ENCODE measurements at regions not wholly inside any gene's neighbourhood (a gene's known extent, or its start where the extent isn't known, plus 50 kb on each side); places are given as distances from the start of the nearest gene placed in this dataset.

DNA sequence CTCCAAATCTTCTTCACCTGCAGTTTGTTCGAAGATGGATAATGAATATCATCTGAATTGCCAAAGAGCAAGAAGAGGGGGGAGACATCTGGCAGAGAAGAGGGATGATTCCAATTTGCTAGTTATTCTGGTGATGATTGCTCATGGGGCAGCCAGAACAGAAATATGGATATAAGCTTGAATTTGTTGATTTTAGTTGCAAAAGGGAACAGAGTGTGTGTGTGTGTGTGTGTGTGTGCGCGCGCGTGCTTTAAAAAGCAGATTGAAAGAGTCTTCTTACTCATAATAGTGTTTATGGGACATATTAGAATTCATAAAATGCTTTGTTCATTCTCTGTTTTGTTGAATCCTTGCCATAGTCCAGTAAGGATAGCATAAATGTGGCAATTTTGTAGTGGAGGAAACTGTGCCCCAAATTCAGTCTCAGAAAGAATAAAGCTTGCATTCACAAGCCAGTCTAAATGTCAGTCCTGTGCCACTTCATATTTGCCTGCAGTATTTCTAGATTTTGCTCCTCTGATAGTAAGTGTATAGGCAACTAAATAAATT is 436.3 kb upstream of the KLF4 start:
- DNase-seq (ENCODE audit: low spot score), result no peak

DNA sequence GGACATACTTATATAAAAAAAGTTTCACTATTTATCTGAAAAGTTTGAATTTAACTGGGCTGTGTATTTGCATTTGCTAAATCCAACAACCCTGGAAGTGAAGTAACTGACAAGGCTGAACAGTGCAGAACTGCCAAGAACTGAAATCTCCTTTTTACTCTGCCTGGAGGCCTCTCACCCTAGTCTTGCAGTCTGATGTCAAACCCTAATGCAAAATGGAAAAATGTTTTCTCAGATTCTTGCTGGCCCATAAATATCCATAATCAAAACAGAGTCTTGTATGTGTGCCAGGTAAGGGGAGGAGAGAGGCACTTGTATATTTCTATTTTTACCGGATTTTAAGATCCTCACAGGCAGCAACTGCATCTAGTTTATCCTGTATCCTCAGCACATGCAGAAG is 432.7 kb upstream of the KLF4 start:
- DNase-seq (ENCODE audit: low spot score), result no peak

DNA sequence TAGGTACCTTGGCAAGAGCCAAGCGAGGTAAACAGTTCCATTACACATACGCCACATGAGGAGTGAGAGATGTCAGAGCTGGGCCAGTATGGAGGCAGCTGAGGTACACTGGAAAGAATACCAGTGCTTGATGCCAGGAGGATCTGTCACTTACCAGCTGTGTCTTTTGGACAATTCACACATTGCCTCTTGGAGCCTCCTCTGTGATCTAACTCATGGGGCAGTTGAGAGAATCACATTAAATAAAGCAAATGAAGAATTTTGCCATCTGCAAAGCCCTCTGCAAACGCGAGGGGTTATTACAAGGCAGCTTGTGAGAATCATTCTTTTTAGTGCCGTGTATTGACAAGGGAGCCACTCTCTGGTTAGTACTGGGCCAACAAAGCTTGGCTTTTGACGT is 429.7 kb upstream of the KLF4 start:
- DNase-seq (ENCODE audit: low spot score), result no peak

DNA sequence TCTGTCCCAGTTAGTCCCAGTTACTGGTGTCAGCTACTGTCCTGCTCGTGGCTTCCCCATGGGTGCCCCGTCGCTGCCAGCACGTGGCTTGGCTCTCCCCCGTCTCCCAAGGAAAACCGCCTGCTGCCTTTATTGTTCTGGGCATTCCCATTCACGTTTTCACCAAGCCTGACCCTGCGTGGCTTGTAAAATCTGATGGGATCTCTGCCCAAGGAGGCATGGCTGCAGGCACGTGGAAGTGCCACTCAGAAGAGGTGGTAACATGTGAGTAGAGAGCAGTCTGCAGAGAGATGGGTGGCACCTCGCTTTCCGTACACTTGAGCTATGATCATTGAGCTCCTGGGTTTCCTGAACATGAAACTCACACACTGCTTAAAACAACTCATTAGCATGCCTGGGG is 429.2 kb upstream of the KLF4 start:
- DNase-seq (ENCODE audit: low spot score), result no peak

DNA sequence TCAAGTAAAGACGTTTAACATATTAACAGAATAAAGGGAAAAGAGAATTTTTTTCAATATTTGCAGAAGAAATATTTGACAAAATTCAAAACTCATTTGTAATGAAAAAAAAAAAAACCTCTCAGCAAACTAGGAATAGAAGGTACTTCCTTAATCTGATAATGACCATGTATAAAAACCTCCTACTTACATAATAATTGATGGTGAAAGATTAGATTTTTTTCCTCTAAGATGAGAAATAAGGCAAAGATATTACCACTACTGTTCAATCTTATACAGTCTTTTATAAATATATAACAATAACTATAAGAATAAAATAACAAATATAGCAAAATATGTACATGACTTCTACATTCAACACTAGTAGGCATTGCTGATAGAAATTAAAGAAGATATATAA is 424.6 kb upstream of the KLF4 start:
- DNase-seq (ENCODE audit: low spot score), result no peak

DNA sequence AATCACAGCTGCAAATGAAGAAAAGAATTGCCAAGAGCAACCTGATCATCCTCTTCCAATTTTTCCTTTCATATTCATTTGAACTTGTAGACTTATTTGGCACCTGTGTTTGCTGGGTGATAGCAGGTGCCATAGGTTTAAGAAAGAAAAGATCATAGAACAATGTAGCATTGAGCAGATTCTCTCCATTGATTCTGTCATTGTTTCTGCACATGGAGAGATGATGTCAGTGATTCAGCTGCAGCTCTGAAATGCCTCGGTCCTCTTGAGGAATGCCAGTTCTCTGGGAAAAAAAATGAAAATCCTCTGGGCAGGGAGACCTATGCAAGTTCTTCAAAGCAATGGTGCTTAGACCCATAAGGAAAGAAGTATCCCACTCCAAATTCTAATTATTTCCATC is 418.1 kb upstream of the KLF4 start:
- no peak for DNase-seq (ENCODE audit: low spot score)

DNA sequence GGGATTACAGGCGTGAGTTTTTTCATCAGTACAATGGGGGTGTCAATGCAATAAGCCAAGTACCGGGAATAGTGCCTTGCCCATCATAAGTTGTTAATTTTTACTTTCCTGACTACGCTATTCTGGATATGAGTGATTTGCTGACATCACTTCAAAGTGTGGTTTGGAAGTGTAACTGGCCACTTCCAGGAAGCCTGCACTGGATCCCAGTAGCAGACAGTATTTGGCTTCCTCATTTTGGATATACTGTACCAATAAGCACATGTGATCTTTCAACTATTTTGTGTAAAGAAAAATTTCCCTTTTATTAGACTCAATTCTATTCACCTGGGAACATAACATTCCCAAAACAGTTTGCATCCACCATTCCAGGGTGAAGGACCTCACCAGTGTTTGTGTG is 417.7 kb upstream of the KLF4 start:
- no peak for DNase-seq (ENCODE audit: low spot score)

DNA sequence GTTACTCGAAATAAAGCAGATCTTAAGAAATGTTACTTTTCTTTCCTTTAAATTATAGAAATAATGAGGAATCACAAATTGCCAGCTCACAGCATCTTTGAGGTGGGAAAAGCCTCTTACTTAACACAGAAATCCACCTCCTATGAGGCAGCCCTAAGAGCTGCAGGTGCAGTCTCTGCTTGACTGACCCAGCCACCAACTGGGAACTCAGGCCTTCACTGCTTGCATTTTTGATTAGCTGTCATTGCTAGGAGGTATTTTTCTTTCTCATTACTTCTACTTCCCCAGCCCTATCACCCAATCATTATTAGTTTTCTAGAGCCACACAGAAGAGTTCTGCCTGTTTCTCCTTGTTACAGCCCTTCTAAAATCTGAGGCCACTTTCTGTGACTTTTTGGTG is 416.5 kb upstream of the KLF4 start:
- no peak for DNase-seq (ENCODE audit: low spot score)

DNA sequence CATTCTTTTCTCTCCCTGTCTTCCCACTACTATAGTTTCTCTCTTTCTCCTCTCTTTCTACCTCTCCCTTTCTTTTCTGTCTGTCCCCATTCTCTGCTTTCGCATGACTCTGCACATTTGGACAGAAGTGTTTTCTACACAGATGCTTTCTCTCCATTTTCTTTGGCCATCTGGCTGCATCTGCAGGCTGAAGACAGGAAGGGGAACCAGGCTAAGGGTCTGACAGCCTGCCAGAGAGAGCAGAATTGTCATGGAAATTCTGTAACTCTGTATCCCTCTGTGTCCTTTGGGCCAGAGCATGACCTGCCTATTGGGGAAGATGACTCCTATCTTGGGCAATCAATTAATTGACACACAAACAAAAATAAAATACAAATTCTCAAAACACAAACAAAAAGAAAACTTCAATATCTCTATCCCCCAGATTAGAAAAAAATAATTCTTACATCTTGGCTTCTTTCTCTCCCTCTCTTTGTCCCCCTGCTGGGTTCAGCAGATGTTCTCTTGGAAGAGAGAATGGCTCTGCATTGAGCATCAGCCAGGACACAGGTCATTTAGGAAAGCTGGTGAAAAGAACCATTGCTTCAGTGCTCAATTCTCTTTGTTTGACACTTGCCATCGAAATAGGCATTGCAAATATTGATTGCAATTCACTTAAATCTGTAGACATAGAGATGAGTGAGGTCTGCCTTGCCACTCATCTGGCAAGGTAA is 415.9 kb upstream of the KLF4 start:
- DNase-seq (ENCODE audit: low spot score), result no peak

DNA sequence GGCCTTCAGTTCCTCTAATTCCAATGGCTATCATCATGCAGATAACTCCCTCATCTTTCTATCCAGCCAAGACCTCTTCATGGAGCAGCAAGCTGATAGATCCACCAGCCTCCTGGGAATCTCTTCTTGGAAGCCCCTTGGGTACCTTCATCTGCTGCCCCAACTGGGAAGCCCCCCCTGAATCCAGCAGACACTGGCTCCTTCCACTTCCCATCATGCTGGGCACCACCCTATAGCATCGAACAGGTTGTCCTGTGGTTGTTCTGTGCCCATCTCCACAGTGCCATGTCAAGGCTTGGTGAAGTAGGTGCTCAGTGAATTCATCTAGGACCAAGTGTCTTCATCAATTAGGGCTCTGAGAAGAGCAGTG is 410.4 kb upstream of the KLF4 start:
- DNase-seq (ENCODE audit: low spot score), result no peak

DNA sequence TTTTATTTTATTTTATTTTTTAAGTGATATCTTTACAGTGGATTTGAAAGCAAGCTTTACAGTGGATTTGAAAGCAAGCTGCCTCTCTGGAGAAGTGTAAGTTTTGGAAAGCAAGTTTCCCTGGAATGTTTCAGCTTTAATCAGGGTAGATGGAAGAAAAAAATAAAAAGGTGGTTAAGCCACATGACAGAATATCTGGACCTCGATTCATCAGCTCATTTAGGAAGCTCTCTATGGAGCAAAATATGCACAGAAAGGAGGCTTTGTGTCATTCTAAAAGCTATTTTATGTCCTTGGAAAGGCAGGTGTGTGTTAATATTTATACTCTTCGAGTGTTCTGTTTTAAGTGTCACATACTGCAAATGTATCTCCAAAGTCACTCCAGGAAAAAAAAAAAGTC is 409.2 kb upstream of the KLF4 start:
- no peak for DNase-seq (ENCODE audit: low spot score)

DNA sequence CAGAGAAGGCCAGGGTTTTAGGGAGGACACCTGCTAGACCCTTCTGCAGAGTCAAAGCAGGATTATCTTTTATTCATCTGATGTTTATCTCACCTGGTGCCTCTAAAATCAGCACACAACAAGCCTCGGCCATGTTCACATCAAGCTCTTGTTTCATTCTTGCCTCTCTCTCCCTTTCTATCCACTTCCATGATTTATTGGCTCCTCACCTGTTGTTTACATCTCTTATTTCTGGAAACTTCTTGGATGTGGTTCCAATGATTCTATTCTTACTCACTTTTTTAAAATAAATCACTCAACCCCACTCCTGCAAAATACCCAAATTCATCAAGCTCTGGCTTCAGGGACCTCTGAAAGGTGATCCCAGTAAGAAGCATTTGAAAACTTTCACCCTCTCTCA is 407.0 kb upstream of the KLF4 start:
- no peak for DNase-seq (ENCODE audit: low spot score)

DNA sequence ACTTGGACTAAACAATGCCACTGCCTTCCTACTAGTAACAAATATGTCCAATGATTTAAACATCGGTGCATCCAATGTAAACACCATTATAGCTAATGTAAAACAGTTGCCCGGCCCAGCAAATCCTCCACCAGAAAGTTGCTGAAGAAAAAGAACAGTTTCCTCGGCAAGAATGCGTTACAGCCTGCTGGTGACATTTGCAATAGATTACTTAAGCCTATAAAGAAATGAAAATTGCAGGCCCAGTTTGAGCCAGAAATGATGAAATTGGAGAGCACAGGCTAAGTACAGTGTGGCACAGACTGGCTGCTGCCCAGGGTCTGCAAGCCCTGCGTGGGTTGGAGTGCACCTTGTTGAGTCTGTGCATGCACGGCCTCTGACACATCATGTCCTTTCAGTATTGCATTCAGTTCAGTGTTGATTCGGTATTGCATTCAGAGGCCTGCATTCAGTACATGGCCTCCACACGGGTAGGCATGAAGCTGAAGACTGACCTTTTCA is 406.0 kb upstream of the KLF4 start:
- no peak for DNase-seq (ENCODE audit: low spot score)

DNA sequence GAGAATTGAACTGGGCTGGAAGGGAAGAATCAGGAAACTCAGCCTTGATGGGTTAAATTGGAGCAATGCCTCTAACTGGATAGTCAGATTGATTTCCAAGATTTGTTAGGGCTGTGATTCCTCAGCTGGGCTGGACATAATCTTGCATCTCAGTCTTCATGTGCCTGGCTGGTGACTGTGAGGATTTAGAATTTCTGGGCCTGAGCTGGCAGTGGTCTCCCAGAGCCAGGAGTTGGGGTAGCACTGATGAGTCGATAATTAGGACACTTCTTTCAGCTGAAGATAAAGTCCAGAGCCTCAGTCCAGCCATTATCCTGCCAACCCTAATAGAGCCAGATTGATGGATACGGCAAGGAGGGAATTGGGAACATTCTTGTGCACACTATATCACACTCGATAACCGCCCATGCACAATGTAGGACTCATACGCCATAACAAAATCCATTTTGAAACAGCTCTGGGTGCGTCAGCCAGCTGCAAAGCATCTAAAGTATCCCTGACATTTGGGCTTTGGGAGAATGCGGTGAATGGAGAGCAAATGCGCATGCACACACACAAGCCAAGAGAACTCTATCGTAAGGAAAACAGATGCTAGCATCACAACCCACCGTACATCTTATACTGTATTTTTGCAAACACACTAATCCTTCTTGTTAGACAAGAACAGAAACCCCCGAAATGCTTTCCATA is 405.1 kb upstream of the KLF4 start:
- no peak for DNase-seq (ENCODE audit: low spot score)

DNA sequence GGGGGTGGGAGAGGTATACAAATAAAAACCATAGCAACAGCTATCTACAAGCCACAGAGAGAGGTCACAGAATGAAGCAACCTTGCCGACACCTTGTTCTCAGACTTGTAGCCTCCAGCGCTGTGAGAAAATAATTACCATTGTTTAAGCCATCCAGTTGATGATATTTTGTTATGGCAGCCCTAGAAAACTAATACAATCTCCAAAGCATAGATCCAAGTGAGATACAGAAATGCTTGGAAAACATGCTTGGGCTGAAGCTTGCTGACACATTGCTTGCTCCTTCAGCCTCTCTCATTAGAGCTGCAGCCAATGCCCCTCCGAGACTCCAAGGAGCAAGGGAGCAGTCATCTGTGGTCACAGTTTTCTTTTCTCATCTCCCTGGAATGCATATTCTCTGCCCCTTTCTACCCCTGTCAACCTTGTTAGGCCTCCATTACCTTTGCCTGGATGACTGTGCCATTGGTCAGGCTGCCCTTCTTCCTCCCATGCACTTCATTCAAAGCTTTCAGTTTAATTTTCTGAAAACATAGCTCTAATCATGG is 401.4 kb upstream of the KLF4 start:
- no peak for DNase-seq (ENCODE audit: low spot score)

DNA sequence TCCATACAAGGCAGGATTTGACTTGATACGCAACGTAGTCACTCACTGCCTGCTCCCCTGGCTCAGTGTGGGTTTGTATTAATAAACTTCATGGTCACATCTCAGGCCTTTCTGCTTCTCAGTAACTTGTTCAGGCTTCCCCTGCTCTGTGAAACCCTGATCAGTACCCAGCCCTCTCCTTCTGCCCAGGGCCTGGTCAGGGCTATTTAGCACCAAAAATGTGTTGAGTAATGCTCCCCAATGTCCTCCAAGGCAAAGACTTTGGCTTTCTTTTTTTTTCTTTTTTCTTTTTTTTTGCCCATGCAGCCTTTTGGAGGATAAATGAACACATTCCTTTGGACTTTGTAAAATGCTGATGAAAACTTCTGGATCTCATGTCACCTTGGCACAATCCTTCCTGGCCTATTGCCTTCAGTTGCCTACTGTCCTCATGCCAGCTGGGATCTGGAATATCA is 399.2 kb upstream of the KLF4 start:
- DNase-seq (ENCODE audit: low spot score), result no peak

DNA sequence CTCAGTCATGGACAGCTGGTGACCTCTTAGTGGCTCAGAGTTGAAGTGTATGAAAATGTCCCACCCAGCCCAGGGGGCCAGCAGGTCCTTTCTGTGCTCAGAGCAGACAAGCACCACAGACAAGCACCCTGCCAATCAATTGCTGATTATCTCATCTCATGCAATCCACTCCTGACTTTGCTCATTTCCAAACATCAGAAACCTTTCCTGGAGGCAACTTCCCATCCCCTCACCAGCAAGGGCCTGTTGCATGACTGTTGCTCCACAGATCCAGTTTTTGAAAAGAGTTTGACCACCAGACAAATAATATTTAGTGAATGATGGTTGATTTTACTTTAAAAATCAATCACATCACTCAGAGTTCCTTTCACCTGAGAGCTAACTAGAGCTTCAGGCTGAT is 397.3 kb upstream of the KLF4 start:
- DNase-seq (ENCODE audit: low spot score), result no peak

DNA sequence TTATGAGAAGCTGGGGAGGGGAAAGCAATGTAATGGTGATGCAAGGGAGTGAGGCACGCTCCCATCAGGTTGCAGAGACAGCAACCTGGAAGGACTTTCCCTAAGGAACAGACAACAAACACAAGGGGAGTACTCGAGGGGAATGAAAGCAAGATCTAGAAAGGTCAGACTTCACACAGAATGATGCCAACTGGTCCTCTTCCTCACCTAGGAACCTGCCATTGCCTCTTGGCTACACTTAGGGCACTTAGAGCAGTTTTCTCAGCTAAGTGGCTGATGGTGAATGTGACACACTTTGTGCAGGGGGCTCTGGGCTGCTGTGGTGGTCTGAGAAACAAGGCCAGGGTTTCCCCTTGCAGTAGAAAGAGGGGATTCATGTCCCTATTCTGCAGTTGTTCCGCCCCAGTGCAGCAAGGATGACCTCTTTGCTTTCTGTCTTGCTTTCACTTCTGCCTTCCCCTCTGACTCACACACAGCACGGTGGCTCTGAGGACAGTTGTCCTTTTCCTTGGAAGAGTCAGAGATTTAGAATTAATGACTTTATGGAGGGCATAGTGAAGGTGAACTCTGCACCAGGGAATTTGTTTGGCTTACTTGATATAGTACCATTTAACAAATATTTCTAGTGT is 394.0 kb upstream of the KLF4 start:
- no peak for DNase-seq (ENCODE audit: low spot score)

DNA sequence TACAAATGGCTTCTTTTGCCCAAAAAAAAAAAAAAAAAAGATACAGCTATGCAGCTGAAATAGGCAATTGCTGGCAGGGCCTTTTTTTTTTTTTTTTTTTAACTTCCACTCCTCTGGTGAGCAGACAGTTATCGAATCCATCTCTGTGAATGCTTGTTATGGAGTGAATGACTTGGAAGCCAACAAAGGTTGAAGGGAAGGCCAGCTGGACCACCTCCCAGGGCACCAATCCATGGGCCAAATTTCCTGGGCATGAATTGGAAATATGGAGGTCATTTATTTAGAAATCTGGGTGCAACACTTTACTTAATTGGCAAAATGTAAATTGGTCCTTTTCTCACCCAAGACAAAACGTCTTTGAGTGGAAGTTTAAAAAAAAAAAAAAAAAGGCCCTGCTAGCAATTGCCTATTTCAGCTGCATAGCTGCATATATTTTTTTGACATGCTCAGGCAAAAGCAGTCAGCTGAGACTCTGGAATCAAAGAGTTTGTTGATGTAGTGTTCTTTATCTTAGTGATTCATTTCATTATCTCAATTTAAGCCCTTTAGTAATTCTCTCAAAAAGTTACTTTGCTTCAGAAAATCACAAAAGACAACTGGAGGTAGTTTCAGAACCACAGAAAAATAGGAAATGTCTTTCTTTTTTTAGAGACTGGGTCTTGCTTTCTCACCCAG is 392.2 kb upstream of the KLF4 start:
- DNase-seq (ENCODE audit: low spot score), result no peak

DNA sequence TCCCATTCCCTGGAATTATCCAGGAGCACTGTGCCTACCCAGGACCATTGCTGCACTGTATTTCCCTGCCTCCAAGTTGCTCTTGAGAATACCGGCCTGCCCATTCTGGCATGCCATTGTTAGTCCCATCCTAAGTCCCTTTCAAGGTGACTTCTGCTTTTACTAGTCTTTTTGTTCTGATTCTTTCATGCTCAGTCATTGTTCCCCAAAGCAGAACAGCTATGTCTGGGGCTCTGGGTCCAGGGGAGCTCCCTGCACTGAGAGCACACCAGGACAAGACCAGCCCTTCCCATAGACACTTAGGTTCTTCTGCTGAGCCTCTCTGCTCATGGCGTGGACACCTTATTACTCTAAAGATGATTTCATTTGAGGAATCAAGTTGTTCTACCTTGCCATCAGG is 388.9 kb upstream of the KLF4 start:
- no peak for DNase-seq (ENCODE audit: low spot score)

DNA sequence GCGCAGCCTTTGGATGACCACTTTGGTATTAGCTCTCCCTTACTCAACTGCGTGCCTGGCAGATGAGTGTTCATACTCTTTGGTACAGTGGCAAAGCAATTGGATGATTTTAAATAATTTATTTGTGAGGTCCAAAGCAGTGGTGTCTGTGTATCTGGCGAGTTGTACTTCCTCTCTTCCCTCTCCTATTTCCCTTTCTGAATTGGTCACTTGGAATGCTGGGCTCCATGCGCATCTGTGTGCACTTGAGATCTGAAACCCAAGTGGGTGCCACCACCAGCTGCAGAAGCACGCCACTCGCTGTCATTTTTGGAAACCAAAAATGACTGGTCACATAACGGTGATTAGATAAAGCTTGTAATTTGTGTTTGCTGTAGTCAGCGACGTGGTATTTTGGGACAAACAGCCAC is 386.0 kb upstream of the KLF4 start:
- DNase-seq (ENCODE audit: low spot score), result no peak

Data from iPS-NIHi11 (cell line).